HCT116 (cell line): ENCODE measurements at regions not wholly inside any gene's neighbourhood (a gene's known extent, or its start where the extent isn't known, plus 50 kb on each side); places are given as distances from the start of the nearest gene placed in this dataset.
"Not testable (repeated sequence)": the region's sequence is repeated elsewhere in the genome, so short reads cannot be mapped to it uniquely, and the experiment has no call there.

Experiments
- ATAC-seq: fragments of 200-7000 bp; cut with Tn5 transposase; 2 replicates; pipeline ENCODE4 v1.9.1; 2020; ENCODE audit warnings: mild to moderate bottlenecking, moderate library complexity
- BruUV-seq: library from RNA; stranded (reverse); fragments of 400-500 nt; replicated peaks from 2 replicates; lab custom pipeline; 2021; lab: Mats Ljungman, UMichigan
- CTCF ChIA-PET: fragments of 300-600 bp; sonication (Branson Sonifier 250); formaldehyde crosslinking; loops from one replicate; lab custom pipeline; 2021; ENCODE audit warnings: antibody characterized with exemption; lab: Charles Lee
- POLR2A ChIA-PET: fragments of 300-600, 350-600 bp; sonication (Branson Sonifier 250); formaldehyde crosslinking; loops from one replicate; lab custom pipeline; 2021; ENCODE audit warnings: antibody characterized with exemption; lab: Charles Lee
- RAD21 ChIA-PET, 2 experiments: fragments of 300-600 bp; sonication (Branson Sonifier 250); formaldehyde crosslinking; loops; one replicate each; lab custom pipeline; 2023; ENCODE audit warnings: low total read pairs in 2 of 2; ENCODE audit not compliant: uncharacterized antibody in 2 of 2, unreplicated experiment in 2 of 2, low non-redundant PET in 1 of 2; lab: Charles Lee
- DNase-seq: peaks from one replicate; pipeline ENCODE4 v3.0.0-alpha.2; 2010; ENCODE audit warnings: low read depth, low spot score
- H2AFZ ChIP-seq: fragments of 200-600 bp; shearing (Covaris generic), sonication (generic); 2 replicates; pipeline ENCODE4 v1.6.1; 2017; ENCODE audit warnings: low read depth, mixed run types, mixed read lengths, antibody characterized with exemption, low read length; ENCODE audit not compliant: poor library complexity, severe bottlenecking
- H3K27ac ChIP-seq: 2 replicates; pipeline ENCODE4 v1.5.1; 2012; ENCODE audit warnings: low read depth, low read length
- H3K27me3 ChIP-seq: fragments of 200-600 bp; sonication (generic); 2 replicates; pipeline ENCODE4 v1.6.1; 2016; ENCODE audit warnings: mixed run types, low read length, mixed read lengths; ENCODE audit not compliant: insufficient read depth
- H3K36me3 ChIP-seq, 2 experiments: fragments of 200-500 bp in 1 of 2; fragments of 200-600 bp in 1 of 2; sonication (Bioruptor generic) in 1 of 2; sonication (generic) in 1 of 2; 2 replicates each; pipeline versions ENCODE4 v1.5.1 to v1.6.1; 2014 to 2016; ENCODE audit warnings: low read length in 2 of 2, inconsistent platforms in 1 of 2, mixed read lengths in 1 of 2, mixed run types in 1 of 2; ENCODE audit not compliant: insufficient read depth in 2 of 2, control insufficient read depth in 1 of 2
- H3K4me1 ChIP-seq, 2 experiments: fragments of 200-600 bp in 1 of 2; sonication (generic) in 1 of 2; 2 replicates each; pipeline versions ENCODE4 v1.5.1 to v1.6.1; 2012 to 2017; ENCODE audit warnings: low read length in 2 of 2, inconsistent platforms in 1 of 2, mild to moderate bottlenecking in 1 of 2, mixed read lengths in 1 of 2, mixed run types in 1 of 2, moderate library complexity in 1 of 2; ENCODE audit not compliant: insufficient read depth in 2 of 2, control insufficient read depth in 1 of 2
- H3K4me2 ChIP-seq: fragments of 200-600 bp; sonication (generic); 2 replicates; pipeline ENCODE4 v1.6.1; 2017; ENCODE audit warnings: mixed run types, low read length, mixed read lengths
- H3K4me3 ChIP-seq, 2 experiments: fragments of 200-600 bp in 1 of 2; sonication (generic) in 1 of 2; replicated peaks in 1 of 2; 2 replicates each; pipeline ENCODE4 v1.5.1; 2011 to 2016; ENCODE audit warnings: low read length in 2 of 2, control low read depth in 1 of 2, low read depth in 1 of 2, mild to moderate bottlenecking in 1 of 2, mixed read lengths in 1 of 2, mixed run types in 1 of 2
- H3K79me2 ChIP-seq: fragments of 200-600 bp; sonication (generic); 2 replicates; pipeline ENCODE4 v1.6.1; 2017; ENCODE audit warnings: mild to moderate bottlenecking, mixed run types, low read length, moderate library complexity, mixed read lengths; ENCODE audit not compliant: insufficient read depth
- H3K9ac ChIP-seq: fragments of 200-600 bp; sonication (generic); 2 replicates; pipeline ENCODE4 v1.6.1; 2016; ENCODE audit warnings: low read length, mixed read lengths
- H3K9me2 ChIP-seq: fragments of 200-600 bp; sonication (generic), shearing (Covaris generic); 2 replicates; pipeline ENCODE4 v1.6.1; 2017; ENCODE audit warnings: mixed run types, mild to moderate bottlenecking, moderate library complexity; ENCODE audit not compliant: insufficient read depth
- H3K9me3 ChIP-seq, 2 experiments: fragments of 200-500 bp in 1 of 2; fragments of 200-600 bp in 1 of 2; sonication (Bioruptor generic) in 1 of 2; sonication (generic) in 1 of 2; 2 replicates each; pipeline ENCODE4 v1.6.1; 2014 to 2017; ENCODE audit warnings: low read length in 2 of 2, mixed read lengths in 2 of 2, inconsistent platforms in 1 of 2, low read depth in 1 of 2, mild to moderate bottlenecking in 1 of 2, mixed run types in 1 of 2, moderate library complexity in 1 of 2; ENCODE audit not compliant: control insufficient read depth in 1 of 2, insufficient read depth in 1 of 2
- H4K20me1 ChIP-seq: fragments of 200-600 bp; sonication (generic), shearing (Covaris generic); 2 replicates; pipeline ENCODE4 v1.6.1; 2017; ENCODE audit warnings: mixed run types, mild to moderate bottlenecking, moderate library complexity; ENCODE audit not compliant: insufficient read depth
- CBX3 ChIP-seq: IDR thresholded peaks from 2 replicates; pipeline ENCODE4 v1.6.1; 2012; ENCODE audit warnings: low read depth
- CEBPB ChIP-seq: IDR thresholded peaks from 2 replicates; pipeline ENCODE4 v1.6.1; 2012; ENCODE audit warnings: low read depth
- EGR1 ChIP-seq: IDR thresholded peaks from 2 replicates; pipeline ENCODE4 v1.6.1; 2012; ENCODE audit warnings: low read depth
- EZH2 ChIP-seq: fragments of 200-600 bp; sonication (generic); IDR thresholded peaks from 2 replicates; pipeline ENCODE4 v1.6.1; 2017; ENCODE audit warnings: antibody characterized with exemption, mixed run types
- EZH2phosphoT487 ChIP-seq: fragments of 200-600 bp; IDR thresholded peaks from 2 replicates; pipeline ENCODE4 v1.6.1; 2018; ENCODE audit warnings: antibody characterized with exemption, borderline replicate concordance
- JUND ChIP-seq: IDR thresholded peaks from 2 replicates; pipeline ENCODE4 v1.6.1; 2012
- POLR2AphosphoS5 ChIP-seq: IDR thresholded peaks from 2 replicates; pipeline ENCODE4 v1.6.1; 2011; ENCODE audit warnings: mild to moderate bottlenecking, low read depth, low read length, moderate library complexity
- SIN3A ChIP-seq: IDR thresholded peaks from 2 replicates; pipeline ENCODE4 v1.6.1; 2012; ENCODE audit warnings: low read depth
- SRF ChIP-seq: IDR thresholded peaks from 2 replicates; pipeline ENCODE4 v1.6.1; 2012; ENCODE audit warnings: low read depth
- ZNF274 ChIP-seq: fragments of 200-500 bp; sonication (Bioruptor generic); IDR thresholded peaks from 2 replicates; pipeline ENCODE4 v1.6.1; 2014; ENCODE audit warnings: mild to moderate bottlenecking, low read depth, low read length, inconsistent platforms
- intact Hi-C: fragments of 100-400 bp; cut with micrococcal nuclease; formaldehyde crosslinking; loops from 2 replicates; pipeline ENCODE4 v1.10.0; 2022
- TF ChIP-seq, protein P1 (sequence below): IDR thresholded peaks from 2 replicates; pipeline ENCODE4 v1.6.1; 2011; ENCODE audit warnings: mild to moderate bottlenecking, low read length, moderate library complexity; ENCODE audit not compliant: insufficient replicate concordance; ENCODE audit errors: extremely low read depth
- TF ChIP-seq, protein P2 (sequence below): IDR thresholded peaks from 2 replicates; pipeline ENCODE4 v1.6.1; 2012

GRCh38 chr15:81723701-81724100 lies 322.1 kb downstream of the MEX3B start:
- POLR2A ChIA-PET, result no interaction called here
- Histone ChIP-seq H2AFZ (no peak overlapping the region), H4K20me1 (no peaks in the 10 kb centered on the region), H3K4me1 (no peaks in the 10 kb centered on the region), H3K4me2 (no peak overlapping the region), H3K36me3 (no peaks in the 10 kb centered on the region), H3K27me3 (no peaks in the 10 kb centered on the region), H3K4me3 (no peak overlapping the region), H3K27ac (no peak overlapping the region), H3K9me3 (no peaks in the 10 kb centered on the region), H3K79me2 (no peaks in the 10 kb centered on the region), H3K9ac (no peak overlapping the region), H3K9me2 (no peaks in the 10 kb centered on the region)
- RAD21 ChIA-PET, result no interaction called here
- TF ChIP-seq CEBPB, result no peak
- no peak for TF ChIP-seq ZNF274
- no peak for TF ChIP-seq EZH2phosphoT487
- no peak for TF ChIP-seq SRF
- no peak for TF ChIP-seq SIN3A
- no peak for TF ChIP-seq CBX3
- CTCF ChIA-PET, result no interaction called here
- no peak for ATAC-seq
- no peak for DNase-seq
- intact Hi-C loops, result no loop called here
- no TSS peak for BruUV-seq

GRCh38 chr15:81723113-81723651 lies 322.6 kb downstream of the MEX3B start:
- Histone ChIP-seq H3K9ac (no peak overlapping the region), H3K4me1 (no peaks in the 10 kb centered on the region), H3K27me3 (no peaks in the 10 kb centered on the region), H3K36me3 (no peaks in the 10 kb centered on the region), H3K9me3 (no peaks in the 10 kb centered on the region), H2AFZ (no peak overlapping the region), H3K9me2 (no peaks in the 10 kb centered on the region), H4K20me1 (no peaks in the 10 kb centered on the region), H3K27ac (no peak overlapping the region), H3K4me3 (no peak overlapping the region), H3K79me2 (no peaks in the 10 kb centered on the region), H3K4me2 (no peak overlapping the region)
- ChIA-PET RAD21 (no interaction called here), CTCF (no interaction called here), POLR2A (no interaction called here)
- no TSS peak for BruUV-seq
- TF ChIP-seq CEBPB (no peak), EZH2 (no peak), POLR2AphosphoS5 (no peak), CBX3 (no peak), JUND (no peak), EGR1 (no peak)
- TF ChIP-seq, protein P1, sequence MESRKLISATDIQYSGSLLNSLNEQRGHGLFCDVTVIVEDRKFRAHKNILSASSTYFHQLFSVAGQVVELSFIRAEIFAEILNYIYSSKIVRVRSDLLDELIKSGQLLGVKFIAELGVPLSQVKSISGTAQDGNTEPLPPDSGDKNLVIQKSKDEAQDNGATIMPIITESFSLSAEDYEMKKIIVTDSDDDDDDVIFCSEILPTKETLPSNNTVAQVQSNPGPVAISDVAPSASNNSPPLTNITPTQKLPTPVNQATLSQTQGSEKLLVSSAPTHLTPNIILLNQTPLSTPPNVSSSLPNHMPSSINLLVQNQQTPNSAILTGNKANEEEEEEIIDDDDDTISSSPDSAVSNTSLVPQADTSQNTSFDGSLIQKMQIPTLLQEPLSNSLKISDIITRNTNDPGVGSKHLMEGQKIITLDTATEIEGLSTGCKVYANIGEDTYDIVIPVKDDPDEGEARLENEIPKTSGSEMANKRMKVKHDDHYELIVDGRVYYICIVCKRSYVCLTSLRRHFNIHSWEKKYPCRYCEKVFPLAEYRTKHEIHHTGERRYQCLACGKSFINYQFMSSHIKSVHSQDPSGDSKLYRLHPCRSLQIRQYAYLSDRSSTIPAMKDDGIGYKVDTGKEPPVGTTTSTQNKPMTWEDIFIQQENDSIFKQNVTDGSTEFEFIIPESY, result no peak
- TF ChIP-seq, protein P2, sequence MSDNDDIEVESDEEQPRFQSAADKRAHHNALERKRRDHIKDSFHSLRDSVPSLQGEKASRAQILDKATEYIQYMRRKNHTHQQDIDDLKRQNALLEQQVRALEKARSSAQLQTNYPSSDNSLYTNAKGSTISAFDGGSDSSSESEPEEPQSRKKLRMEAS, result no peak
- DNase-seq (no peak), ATAC-seq (no peak)
- intact Hi-C loops, result no loop called here

- H3K27me3 ChIP-seq, H3K4me3 ChIP-seq, CTCF ChIA-PET, ATAC-seq, H3K4me1 ChIP-seq, H2AFZ ChIP-seq, BruUV-seq, H3K27ac ChIP-seq, H3K9me3 ChIP-seq, H3K9ac ChIP-seq, DNase-seq, H3K9me2 ChIP-seq, H3K36me3 ChIP-seq, H4K20me1 ChIP-seq, intact Hi-C loops, H3K79me2 ChIP-seq, POLR2A ChIA-PET, RAD21 ChIA-PET, H3K4me2 ChIP-seq: not testable (repeated sequence)
These were observed 329.4 kb downstream of the MEX3B start for GRCh38 chr15:81716468-81716867.
